Endothelial cell of umbilical vein (primary cell): ENCODE measurements at regions not wholly inside any gene's neighbourhood (a gene's known extent, or its start where the extent isn't known, plus 50 kb on each side); places are given as distances from the start of the nearest gene placed in this dataset.

Source experiments
- BruUV-seq: library from RNA; stranded (reverse); fragments of 400-500 nt; replicated peaks from 2 replicates; lab custom pipeline; 2021; lab: Mats Ljungman, UMichigan
- CTCF ChIA-PET: fragments of 300-600, 350-600 bp; sonication (Branson Sonifier 250); formaldehyde crosslinking; loops from one replicate; lab custom pipeline; 2021; ENCODE audit warnings: antibody characterized with exemption, inconsistent platforms; lab: Charles Lee
- POLR2A ChIA-PET: fragments of 300-600, 350-600 bp; sonication (Branson Sonifier 250); formaldehyde crosslinking; loops from one replicate; lab custom pipeline; 2021; ENCODE audit warnings: antibody characterized with exemption, inconsistent platforms; lab: Charles Lee
- DNase-seq: peaks from one replicate; pipeline ENCODE4 v3.0.0-alpha.2; 2011; ENCODE audit warnings: low read depth, low spot score
- FAIRE-seq: peaks from 2 replicates; lab custom pipeline; 2011; peaks lifted over from hg19 to GRCh38; lab: Jason Lieb, UNC
- H2AFZ ChIP-seq: 2 replicates; pipeline ENCODE4 v1.6.0; 2012; ENCODE audit warnings: low read depth, low read length, control low read depth, inconsistent platforms
- H3K27ac ChIP-seq: 2 replicates; pipeline ENCODE4 v1.5.1; 2011; ENCODE audit warnings: low read depth, mild to moderate bottlenecking, control low read depth, low read length, moderate library complexity; ENCODE audit not compliant: insufficient read depth
- H3K27me3 ChIP-seq, 2 experiments: 2 replicates each; pipeline versions ENCODE4 v1.6.0 to v1.6.1; 2011; ENCODE audit warnings: low read length in 2 of 2, mixed read lengths in 1 of 2; ENCODE audit not compliant: control insufficient read depth in 2 of 2, insufficient read depth in 2 of 2
- H3K36me3 ChIP-seq, 2 experiments: 2 replicates in 1 of 2; 3 replicates in 1 of 2; pipeline ENCODE4 v1.5.1; 2011; ENCODE audit warnings: low read length in 2 of 2, mild to moderate bottlenecking in 1 of 2, moderate library complexity in 1 of 2; ENCODE audit not compliant: control insufficient read depth in 2 of 2, insufficient read depth in 2 of 2; ENCODE audit errors: extremely low read depth in 1 of 2
- H3K4me1 ChIP-seq: 3 replicates; pipeline ENCODE4 v1.5.1; 2011; ENCODE audit warnings: mild to moderate bottlenecking, low read length; ENCODE audit not compliant: control insufficient read depth, insufficient read depth; ENCODE audit errors: extremely low read depth
- H3K4me2 ChIP-seq: 2 replicates; pipeline ENCODE4 v1.6.1; 2011; ENCODE audit warnings: low read length, control low read depth, mixed read lengths; ENCODE audit not compliant: insufficient read depth
- H3K4me3 ChIP-seq, 3 experiments: fragments of 200-600 bp in 1 of 3; sonication (generic), shearing (Covaris generic) in 1 of 3; replicated peaks in 1 of 3; 2 replicates each; pipeline ENCODE4 v1.5.1; 2011 to 2016; ENCODE audit warnings: control low read depth in 3 of 3, low read length in 3 of 3, mild to moderate bottlenecking in 2 of 3, inconsistent platforms in 1 of 3, low read depth in 1 of 3, moderate library complexity in 1 of 3; ENCODE audit not compliant: insufficient read depth in 1 of 3
- H3K79me2 ChIP-seq: 2 replicates; pipeline ENCODE4 v1.6.0; 2012; ENCODE audit warnings: low read length, inconsistent platforms; ENCODE audit not compliant: control insufficient read depth, insufficient read depth
- H3K9ac ChIP-seq: replicated peaks from 2 replicates; pipeline ENCODE3; 2011; ENCODE audit warnings: low read length, control low read depth; ENCODE audit not compliant: insufficient read depth; ENCODE audit errors: extremely low read depth
- H3K9me1 ChIP-seq: replicated peaks from 3 replicates; pipeline ENCODE4 v1.6.0; 2011; ENCODE audit warnings: mild to moderate bottlenecking, low read length; ENCODE audit not compliant: control insufficient read depth, insufficient read depth; ENCODE audit errors: extremely low read depth
- H3K9me3 ChIP-seq: replicated peaks from 2 replicates; pipeline ENCODE4 v1.5.1; 2012; ENCODE audit warnings: low read length, inconsistent platforms; ENCODE audit not compliant: control insufficient read depth, insufficient read depth
- H4K20me1 ChIP-seq: replicated peaks from 2 replicates; pipeline ENCODE3; 2011; ENCODE audit warnings: mild to moderate bottlenecking, low read length; ENCODE audit not compliant: control insufficient read depth, insufficient read depth; ENCODE audit errors: extremely low read depth
- EZH2 ChIP-seq: IDR thresholded peaks from 2 replicates; pipeline ENCODE4 v1.6.1; 2012; ENCODE audit warnings: borderline replicate concordance, low read depth, mild to moderate bottlenecking, moderate library complexity, low read length, inconsistent platforms; ENCODE audit not compliant: severe bottlenecking
- FOS ChIP-seq: IDR thresholded peaks from 2 replicates; pipeline ENCODE4 v1.6.1; 2011; ENCODE audit warnings: mild to moderate bottlenecking, low read length, moderate library complexity, borderline replicate concordance; ENCODE audit not compliant: insufficient read depth
- GATA2 ChIP-seq: IDR thresholded peaks from 2 replicates; pipeline ENCODE4 v1.7.0; 2011; ENCODE audit warnings: low read depth, mild to moderate bottlenecking, moderate library complexity, mixed read lengths, low read length; ENCODE audit not compliant: insufficient read length, insufficient read depth
- JUN ChIP-seq: IDR thresholded peaks from 2 replicates; pipeline ENCODE4 v1.6.1; 2011; ENCODE audit warnings: borderline replicate concordance, low read depth; ENCODE audit not compliant: insufficient read length, insufficient read depth
- MYC ChIP-seq: IDR thresholded peaks from one replicate; pipeline ENCODE4 v1.6.1; 2011; ENCODE audit warnings: mild to moderate bottlenecking, low read depth, low read length
- POLR2A ChIP-seq: IDR thresholded peaks from 2 replicates; pipeline ENCODE4 v1.6.1; 2012; ENCODE audit warnings: low read depth, mild to moderate bottlenecking, control low read depth, low read length
- POLR2AphosphoS5 ChIP-seq: IDR thresholded peaks from 2 replicates; pipeline ENCODE4 v1.6.1; 2012; ENCODE audit warnings: low read depth, mild to moderate bottlenecking, control low read depth, low read length, moderate library complexity; ENCODE audit not compliant: insufficient read depth
- dilution Hi-C: fragments of 300-500 bp; cut with MboI; formaldehyde crosslinking; loops from one replicate; pipeline ENCODE4 v1.15.0; 2019; ENCODE audit warnings: low sequenced_read_pairs; ENCODE audit not compliant: extremely low pct_ligation_motif_present
- intact Hi-C: fragments of 100-400 bp; cut with micrococcal nuclease; formaldehyde crosslinking; loops from one replicate; pipeline ENCODE4 v1.10.0; 2022
- TF ChIP-seq, protein P1 (sequence below), 2 donors: IDR thresholded peaks; 1 replicate in 1 of 2; 2 replicates in 1 of 2; pipeline ENCODE4 v1.5.1; 2011; ENCODE audit warnings: low read length in 2 of 2, mild to moderate bottlenecking in 2 of 2, moderate library complexity in 2 of 2, control low read depth in 1 of 2, inconsistent platforms in 1 of 2, low read depth in 1 of 2; ENCODE audit not compliant: insufficient read depth in 1 of 2; ENCODE audit errors: extremely low read depth in 1 of 2
- TF ChIP-seq, protein P2 (sequence below): IDR thresholded peaks from 2 replicates; pipeline ENCODE4 v1.6.1; 2011; ENCODE audit not compliant: insufficient read depth, insufficient read length

DNA sequence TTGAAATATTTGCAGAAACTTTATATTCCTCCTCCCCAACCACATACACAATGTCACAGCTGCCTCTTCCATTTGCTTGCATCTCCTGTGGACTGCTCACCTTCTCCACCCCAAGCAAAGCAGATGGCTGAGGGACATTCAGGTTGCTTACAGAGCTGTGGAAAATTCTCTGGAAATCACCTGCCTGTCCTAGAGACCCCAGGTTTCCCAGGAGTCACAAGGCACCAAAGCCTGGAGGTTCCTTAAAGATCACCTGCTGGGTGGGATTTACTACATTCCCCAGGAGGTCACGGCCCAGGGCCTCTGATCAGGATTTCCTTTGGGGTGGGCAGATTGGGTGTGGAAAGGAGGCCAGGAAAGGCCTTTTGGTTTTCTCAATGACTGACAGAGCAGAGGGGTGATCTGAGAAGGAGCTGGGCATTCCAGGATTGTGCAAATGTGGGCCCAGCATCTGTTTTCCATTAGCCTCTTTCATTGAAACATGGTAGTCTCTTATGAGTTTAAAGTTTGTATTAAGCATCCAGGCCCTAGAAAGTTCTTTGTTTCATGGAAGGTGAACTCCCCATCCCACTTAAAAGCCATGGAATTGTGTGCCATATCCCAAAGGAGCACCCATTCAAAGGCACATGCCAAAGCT lies 410.7 kb upstream of the TNP1 start:
- BruUV-seq, result no TSS peak
- Histone ChIP-seq H3K27ac (no peak overlapping the region), H3K36me3 (no peaks in the 10 kb centered on the region), H2AFZ (no peak overlapping the region), H3K4me1 (no peaks in the 10 kb centered on the region), H4K20me1 (no peaks in the 10 kb centered on the region), H3K4me3 (no peak overlapping the region), H3K9ac (no peak overlapping the region), H3K27me3 (no peaks in the 10 kb centered on the region), H3K79me2 (no peaks in the 10 kb centered on the region), H3K4me2 (no peak overlapping the region), H3K9me3 (no peaks in the 10 kb centered on the region), H3K9me1 (no peaks in the 10 kb centered on the region)
- TF ChIP-seq EZH2, result no peak
- TF ChIP-seq, protein P1, sequence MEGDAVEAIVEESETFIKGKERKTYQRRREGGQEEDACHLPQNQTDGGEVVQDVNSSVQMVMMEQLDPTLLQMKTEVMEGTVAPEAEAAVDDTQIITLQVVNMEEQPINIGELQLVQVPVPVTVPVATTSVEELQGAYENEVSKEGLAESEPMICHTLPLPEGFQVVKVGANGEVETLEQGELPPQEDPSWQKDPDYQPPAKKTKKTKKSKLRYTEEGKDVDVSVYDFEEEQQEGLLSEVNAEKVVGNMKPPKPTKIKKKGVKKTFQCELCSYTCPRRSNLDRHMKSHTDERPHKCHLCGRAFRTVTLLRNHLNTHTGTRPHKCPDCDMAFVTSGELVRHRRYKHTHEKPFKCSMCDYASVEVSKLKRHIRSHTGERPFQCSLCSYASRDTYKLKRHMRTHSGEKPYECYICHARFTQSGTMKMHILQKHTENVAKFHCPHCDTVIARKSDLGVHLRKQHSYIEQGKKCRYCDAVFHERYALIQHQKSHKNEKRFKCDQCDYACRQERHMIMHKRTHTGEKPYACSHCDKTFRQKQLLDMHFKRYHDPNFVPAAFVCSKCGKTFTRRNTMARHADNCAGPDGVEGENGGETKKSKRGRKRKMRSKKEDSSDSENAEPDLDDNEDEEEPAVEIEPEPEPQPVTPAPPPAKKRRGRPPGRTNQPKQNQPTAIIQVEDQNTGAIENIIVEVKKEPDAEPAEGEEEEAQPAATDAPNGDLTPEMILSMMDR (IDR thresholded peaks at IDR 0.05; ENCODE audit: extremely low read depth in 1 of 2, insufficient read depth in 1 of 2, low read depth in 1 of 2, low read length in 2 of 2), result no peak
- TF ChIP-seq JUN, result no peak
- no peak for TF ChIP-seq MYC
- no peak for TF ChIP-seq FOS
- TF ChIP-seq GATA2, result no peak
- TF ChIP-seq POLR2AphosphoS5, result no peak
- TF ChIP-seq, protein P2, sequence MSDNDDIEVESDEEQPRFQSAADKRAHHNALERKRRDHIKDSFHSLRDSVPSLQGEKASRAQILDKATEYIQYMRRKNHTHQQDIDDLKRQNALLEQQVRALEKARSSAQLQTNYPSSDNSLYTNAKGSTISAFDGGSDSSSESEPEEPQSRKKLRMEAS, result no peak
- no peak for TF ChIP-seq POLR2A
- intact Hi-C loops, result no loop called here
- DNase-seq, result no peak
- no peak for FAIRE-seq
- dilution Hi-C loops, result no loop called here
- ChIA-PET CTCF (no interaction called here), POLR2A (no interaction called here)
